ENCODE measurements at regions not wholly inside any gene's neighbourhood (a gene's known extent, or its start where the extent isn't known, plus 50 kb on each side); places are given as distances from the start of the nearest gene placed in this dataset.

DNA sequence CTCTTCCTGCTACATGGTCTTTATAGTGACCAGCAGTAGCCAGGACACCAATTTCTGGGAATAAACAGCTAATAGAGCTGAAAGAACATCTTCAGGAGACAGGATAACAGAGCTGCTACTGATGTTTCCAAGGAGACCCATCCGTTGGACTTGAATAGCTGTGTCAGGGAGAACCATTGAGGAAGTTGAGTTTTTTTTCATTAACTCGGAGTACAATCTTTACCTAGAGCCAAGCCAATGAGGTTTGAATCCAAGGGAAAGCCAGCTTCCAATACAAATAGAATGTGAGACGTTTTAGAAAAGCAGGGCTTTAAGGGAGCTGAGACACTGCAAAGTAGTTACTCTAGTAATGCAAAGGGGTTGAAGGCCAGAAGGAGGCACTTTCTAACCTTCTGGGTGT is 136.1 kb upstream of the FRMD6 start:
- H3K4me3 ChIP-seq (ENCODE audit: control insufficient read depth, low read depth, low read length), result no peak overlapping the region
- DNase-seq (ENCODE audit: low read depth), result no peak
- TF ChIP-seq, protein P1, sequence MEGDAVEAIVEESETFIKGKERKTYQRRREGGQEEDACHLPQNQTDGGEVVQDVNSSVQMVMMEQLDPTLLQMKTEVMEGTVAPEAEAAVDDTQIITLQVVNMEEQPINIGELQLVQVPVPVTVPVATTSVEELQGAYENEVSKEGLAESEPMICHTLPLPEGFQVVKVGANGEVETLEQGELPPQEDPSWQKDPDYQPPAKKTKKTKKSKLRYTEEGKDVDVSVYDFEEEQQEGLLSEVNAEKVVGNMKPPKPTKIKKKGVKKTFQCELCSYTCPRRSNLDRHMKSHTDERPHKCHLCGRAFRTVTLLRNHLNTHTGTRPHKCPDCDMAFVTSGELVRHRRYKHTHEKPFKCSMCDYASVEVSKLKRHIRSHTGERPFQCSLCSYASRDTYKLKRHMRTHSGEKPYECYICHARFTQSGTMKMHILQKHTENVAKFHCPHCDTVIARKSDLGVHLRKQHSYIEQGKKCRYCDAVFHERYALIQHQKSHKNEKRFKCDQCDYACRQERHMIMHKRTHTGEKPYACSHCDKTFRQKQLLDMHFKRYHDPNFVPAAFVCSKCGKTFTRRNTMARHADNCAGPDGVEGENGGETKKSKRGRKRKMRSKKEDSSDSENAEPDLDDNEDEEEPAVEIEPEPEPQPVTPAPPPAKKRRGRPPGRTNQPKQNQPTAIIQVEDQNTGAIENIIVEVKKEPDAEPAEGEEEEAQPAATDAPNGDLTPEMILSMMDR (conservative IDR thresholded peaks at IDR 0.05; ENCODE audit: control insufficient read depth, insufficient read depth, low read depth, low read length), result no peak

DNA sequence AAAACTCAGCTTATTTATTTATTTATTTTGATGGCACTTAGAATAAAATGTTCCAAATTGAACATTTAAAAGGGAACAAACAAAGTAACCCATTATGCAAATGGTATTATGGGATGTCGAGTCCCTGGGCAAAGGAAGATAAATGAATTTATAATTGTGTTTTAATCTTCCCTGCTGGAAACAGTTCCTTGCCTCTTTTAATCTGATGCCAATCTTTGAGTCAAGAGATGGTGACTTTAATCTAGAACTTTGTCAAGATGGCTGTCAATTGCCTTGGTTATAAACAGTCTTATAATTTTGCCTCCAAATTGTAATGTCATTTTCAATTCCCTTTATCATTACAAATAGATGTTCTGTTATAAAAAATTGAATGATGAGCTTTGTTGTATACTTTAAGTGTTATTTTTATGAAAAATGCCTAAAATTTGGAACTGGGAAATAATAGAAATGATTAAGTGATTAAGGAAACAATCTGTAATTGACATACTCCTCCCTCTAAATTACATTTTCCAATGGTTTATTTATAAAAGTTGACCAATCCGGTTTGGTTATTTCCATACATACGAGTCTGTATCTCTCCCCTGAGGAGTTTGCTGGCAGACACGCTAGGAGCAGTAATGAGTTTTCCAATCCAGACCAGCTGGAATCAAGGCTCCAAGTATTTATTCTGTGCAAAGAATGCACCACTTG is 134.9 kb upstream of the FRMD6 start:
- TF ChIP-seq, protein P1 (conservative IDR thresholded peaks at IDR 0.05; ENCODE audit: control insufficient read depth, insufficient read depth, low read depth, low read length), result no peak
- no peak for DNase-seq (ENCODE audit: low read depth)
- H3K4me3 ChIP-seq (ENCODE audit: control insufficient read depth, low read depth, low read length), result no peak overlapping the region

DNA sequence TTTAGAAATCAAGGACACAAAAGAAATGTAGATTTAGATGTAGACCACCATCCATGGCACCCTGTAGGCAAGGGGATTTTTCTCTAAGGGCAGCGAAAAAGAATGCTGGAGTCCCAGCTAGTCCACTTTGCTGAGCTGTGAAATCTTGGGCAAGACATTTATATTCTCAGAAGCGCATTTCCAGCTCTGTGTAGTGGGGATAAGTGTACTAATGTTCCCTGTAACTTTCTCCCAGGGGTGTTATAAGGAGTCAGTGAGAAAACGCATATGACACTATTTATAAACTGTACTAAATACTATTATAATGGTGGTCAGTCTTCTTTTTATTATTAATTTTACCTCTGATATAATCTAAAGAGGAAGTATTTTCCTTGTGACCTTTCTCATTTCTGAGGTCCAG is 133.4 kb upstream of the FRMD6 start:
- TF ChIP-seq, protein P1 (conservative IDR thresholded peaks at IDR 0.05; ENCODE audit: control insufficient read depth, insufficient read depth, low read depth, low read length), result no peak
- no peak overlapping the region for H3K4me3 ChIP-seq (ENCODE audit: control insufficient read depth, low read depth, low read length)
- DNase-seq (ENCODE audit: low read depth), result no peak

DNA sequence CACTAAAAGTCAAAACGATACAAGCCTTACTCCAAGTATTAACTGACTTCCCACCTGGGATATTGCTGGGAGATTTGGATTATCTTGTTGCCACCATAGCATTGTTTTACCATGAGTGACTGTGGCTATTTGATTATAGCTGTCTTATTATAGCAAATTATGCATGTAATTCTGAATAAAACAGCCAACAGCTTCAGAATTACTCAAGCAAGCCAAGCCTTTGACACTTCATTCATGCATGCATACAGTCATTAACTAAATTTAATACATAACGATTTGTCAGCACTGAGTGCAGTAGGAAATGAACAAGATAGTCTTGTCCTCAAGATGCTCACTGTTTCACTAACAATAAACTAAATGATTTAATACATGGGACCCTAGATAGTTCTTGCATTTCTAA is 133.0 kb upstream of the FRMD6 start:
- TF ChIP-seq, protein P1 (conservative IDR thresholded peaks at IDR 0.05; ENCODE audit: control insufficient read depth, insufficient read depth, low read depth, low read length), result no peak
- H3K4me3 ChIP-seq (ENCODE audit: control insufficient read depth, low read depth, low read length), result no peak overlapping the region
- no peak for DNase-seq (ENCODE audit: low read depth)

DNA sequence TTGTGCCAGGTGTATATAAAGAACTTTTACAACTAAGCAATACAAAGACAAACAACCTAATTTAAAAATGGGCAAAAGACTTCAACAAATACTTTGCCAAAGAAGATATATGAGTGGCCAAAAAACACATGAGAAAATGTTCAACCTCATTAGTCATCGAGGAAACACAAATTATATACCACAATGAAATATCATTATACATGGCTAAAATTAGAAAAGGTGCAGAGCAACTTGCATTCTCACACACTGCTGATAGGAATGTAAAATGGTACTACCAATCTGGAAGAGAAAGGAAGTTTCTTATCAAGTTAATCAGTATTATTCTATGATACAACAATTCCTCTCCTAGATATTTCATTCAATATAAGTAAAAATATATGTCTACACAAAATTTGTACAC is 131.6 kb upstream of the FRMD6 start:
- TF ChIP-seq, protein P1 (conservative IDR thresholded peaks at IDR 0.05; ENCODE audit: control insufficient read depth, insufficient read depth, low read depth, low read length), result no peak
- DNase-seq (ENCODE audit: low read depth), result peak; percentile 56
- no peak overlapping the region for H3K4me3 ChIP-seq (ENCODE audit: control insufficient read depth, low read depth, low read length)

DNA sequence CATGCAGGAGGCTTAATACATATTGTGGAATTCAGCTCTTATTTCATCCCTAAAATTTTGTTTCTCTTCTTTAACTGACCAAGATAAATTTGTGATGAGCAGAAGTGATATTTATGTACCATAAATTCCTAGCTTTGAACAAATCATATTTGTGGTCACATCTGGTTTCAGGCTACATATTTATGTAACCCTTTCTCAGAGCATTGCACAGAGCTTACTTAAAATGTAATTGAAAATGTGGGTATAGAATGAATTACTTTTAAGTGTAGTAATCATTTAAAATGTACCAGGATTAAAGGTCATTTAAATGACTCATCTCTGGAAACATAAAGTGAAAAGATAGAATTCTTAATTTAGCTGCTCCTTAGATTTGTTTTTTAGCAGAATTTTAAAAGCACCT is 129.9 kb upstream of the FRMD6 start:
- DNase-seq (ENCODE audit: low read depth), result peak; percentile 89
- TF ChIP-seq, protein P1 (conservative IDR thresholded peaks at IDR 0.05; ENCODE audit: control insufficient read depth, insufficient read depth, low read depth, low read length), result no peak

DNA sequence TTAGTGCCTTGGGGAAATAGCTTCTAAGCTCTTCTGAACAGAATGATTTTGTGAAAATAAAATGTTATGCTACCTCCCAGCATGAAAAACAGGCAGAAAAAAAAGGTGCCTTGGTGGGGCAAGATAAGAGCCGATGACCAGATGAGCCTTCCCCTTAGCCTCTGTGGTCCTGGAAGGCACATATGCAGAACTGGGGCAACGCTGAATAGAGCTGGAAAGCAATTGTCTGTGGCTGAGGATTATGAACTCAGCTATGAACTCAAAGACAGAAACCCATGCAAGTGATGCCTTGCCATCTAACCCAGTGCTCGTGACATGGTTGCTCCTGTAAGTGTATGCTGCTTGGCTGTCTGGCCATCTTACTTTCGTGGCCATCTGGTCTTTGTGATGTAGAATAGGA is 128.5 kb upstream of the FRMD6 start:
- no peak for DNase-seq (ENCODE audit: low read depth)
- TF ChIP-seq, protein P1 (conservative IDR thresholded peaks at IDR 0.05; ENCODE audit: control insufficient read depth, insufficient read depth, low read depth, low read length), result no peak
- no peak overlapping the region for H3K4me3 ChIP-seq (ENCODE audit: control insufficient read depth, low read depth, low read length)

More for the DNA sequence above, 129.9 kb upstream of the FRMD6 start:
- H3K4me3 ChIP-seq (ENCODE audit: control insufficient read depth, low read depth, low read length), result no peak overlapping the region
